NCI-H226 (cell line): ENCODE measurements at regions not wholly inside any gene's neighbourhood (a gene's known extent, or its start where the extent isn't known, plus 50 kb on each side); places are given as distances from the start of the nearest gene placed in this dataset.

Source experiments
- DNase-seq: peaks from one replicate; pipeline ENCODE4 v3.0.0-alpha.2; 2015

- no peak for DNase-seq
These were observed 133.4 kb downstream of the OLFM1 start for GRCh38 chr9:135220601-135221575.

- no peak for DNase-seq
These were observed 134.1 kb downstream of the OLFM1 start for GRCh38 chr9:135221576-135221950.

GRCh38 chr9:135221951-135222631 is 134.6 kb downstream of the OLFM1 start:
- DNase-seq, result no peak

GRCh38 chr9:135222881-135223760 is 135.7 kb downstream of the OLFM1 start:
- DNase-seq, result no peak

GRCh38 chr9:135223831-135224230 is 136.4 kb downstream of the OLFM1 start:
- DNase-seq, result no peak

GRCh38 chr9:135224286-135224877 is 136.9 kb downstream of the OLFM1 start:
- DNase-seq, result no peak

GRCh38 chr9:135224921-135225541 is 137.6 kb downstream of the OLFM1 start:
- no peak for DNase-seq

GRCh38 chr9:135225619-135226228 is 138.3 kb downstream of the OLFM1 start:
- DNase-seq, result no peak

GRCh38 chr9:135226369-135227050 is 139.0 kb downstream of the OLFM1 start:
- no peak for DNase-seq

GRCh38 chr9:135227641-135228251 is 140.3 kb downstream of the OLFM1 start:
- no peak for DNase-seq

- DNase-seq, result no peak
These were observed 141.0 kb downstream of the OLFM1 start for GRCh38 chr9:135228345-135228982.

- DNase-seq, result no peak
These were observed 141.6 kb downstream of the OLFM1 start for GRCh38 chr9:135228983-135229625.

- DNase-seq, result no peak
These were observed 142.4 kb downstream of the OLFM1 start for GRCh38 chr9:135229701-135230385.

GRCh38 chr9:135230386-135230765 is 142.9 kb downstream of the OLFM1 start:
- no peak for DNase-seq

GRCh38 chr9:135230817-135231520 is 143.5 kb downstream of the OLFM1 start:
- no peak for DNase-seq

- no peak for DNase-seq
These were observed 151.8 kb downstream of the OLFM1 start for GRCh38 chr9:135239100-135239768.

GRCh38 chr9:135239769-135240141 is 152.3 kb downstream of the OLFM1 start:
- DNase-seq, result no peak

GRCh38 chr9:135240222-135240621 is 152.8 kb downstream of the OLFM1 start:
- DNase-seq, result no peak
